IMR-90 (cell line): ENCODE measurements at regions not wholly inside any gene's neighbourhood (a gene's known extent, or its start where the extent isn't known, plus 50 kb on each side); places are given as distances from the start of the nearest gene placed in this dataset.

Source experiments
- CEBPB ChIP-seq: IDR thresholded peaks from 2 replicates; pipeline ENCODE4 v1.6.1; 2012; ENCODE audit warnings: low read depth, low read length, improper control_type of control experiment
- CHD1 ChIP-seq: IDR thresholded peaks from 2 replicates; pipeline ENCODE4 v1.6.1; 2012; ENCODE audit warnings: low read depth, low read length, improper control_type of control experiment
- CTCF ChIP-seq: conservative IDR thresholded peaks from 2 replicates; pipeline ENCODE4 v1.5.1; 2012; ENCODE audit warnings: mild to moderate bottlenecking, low read depth, low read length, improper control_type of control experiment
- ELK1 ChIP-seq: fragments of 150-350 bp; IDR thresholded peaks from 2 replicates; pipeline ENCODE4 v1.6.1; 2016; ENCODE audit warnings: low read depth, mild to moderate bottlenecking, low read length, moderate library complexity, borderline replicate concordance
- MAFK ChIP-seq: IDR thresholded peaks from 2 replicates; pipeline ENCODE4 v1.6.1; 2012; ENCODE audit warnings: low read depth, low read length, improper control_type of control experiment
- MAZ ChIP-seq: IDR thresholded peaks from 2 replicates; pipeline ENCODE4 v1.6.1; 2012; ENCODE audit warnings: low read depth, mild to moderate bottlenecking, low read length, improper control_type of control experiment, moderate library complexity, borderline replicate concordance
- POLR2A ChIP-seq: IDR thresholded peaks from 2 replicates; pipeline ENCODE4 v1.6.1; 2012; ENCODE audit warnings: mild to moderate bottlenecking, low read depth, low read length
- RFX5 ChIP-seq: IDR thresholded peaks from 2 replicates; pipeline ENCODE4 v1.8.0; 2012; ENCODE audit warnings: low read depth, mild to moderate bottlenecking, low read length, moderate library complexity

GRCh38 chr3:139811331-139811730 is 123.7 kb upstream of the CLSTN2 start:
- TF ChIP-seq POLR2A (no peak), CTCF (no peak), MAZ (no peak), RFX5 (no peak), ELK1 (no peak), MAFK (no peak), CHD1 (no peak), CEBPB (no peak)
